Mesendoderm (in vitro differentiated cells): ENCODE measurements at regions not wholly inside any gene's neighbourhood (a gene's known extent, or its start where the extent isn't known, plus 50 kb on each side); places are given as distances from the start of the nearest gene placed in this dataset.
"Not testable (repeated sequence)": the region's sequence is repeated elsewhere in the genome, so short reads cannot be mapped to it uniquely, and the experiment has no call there.

Experiments
- DNase-seq: peaks from one replicate; pipeline ENCODE4 v3.0.0; 2013
- H2AK5ac ChIP-seq: 2 replicates; pipeline ENCODE4 v1.6.1; 2013; ENCODE audit warnings: low read length, inconsistent platforms
- H2BK120ac ChIP-seq: 2 replicates; pipeline ENCODE4 v1.6.1; 2013; ENCODE audit warnings: low read depth, mild to moderate bottlenecking, low read length, moderate library complexity, mixed read lengths
- H2BK15ac ChIP-seq: replicated peaks from 2 replicates; pipeline ENCODE4 v1.6.1; 2013; ENCODE audit warnings: low read depth, mild to moderate bottlenecking, moderate library complexity
- H2BK5ac ChIP-seq: 2 replicates; pipeline ENCODE4 v1.6.1; 2013; ENCODE audit warnings: low read length, inconsistent platforms
- H3K18ac ChIP-seq: 2 replicates; pipeline ENCODE4 v1.6.1; 2013; ENCODE audit warnings: mild to moderate bottlenecking, low read length, mixed read lengths
- H3K23ac ChIP-seq: one replicate; pipeline ENCODE4 v1.6.1; 2013; ENCODE audit warnings: low read length
- H3K27ac ChIP-seq: 2 replicates; pipeline ENCODE4 v1.5.1; 2013; ENCODE audit warnings: low read depth, mild to moderate bottlenecking, inconsistent platforms, low read length, moderate library complexity
- H3K27me3 ChIP-seq: 2 replicates; pipeline ENCODE4 v1.6.1; 2013; ENCODE audit warnings: low read length, control low read depth, mild to moderate bottlenecking, inconsistent platforms; ENCODE audit not compliant: insufficient read depth, poor library complexity
- H3K36me3 ChIP-seq: 2 replicates; pipeline ENCODE4 v1.6.1; 2013; ENCODE audit warnings: low read length, inconsistent platforms; ENCODE audit not compliant: control insufficient read depth, insufficient read depth
- H3K4ac ChIP-seq: one replicate; pipeline ENCODE4 v1.6.1; 2013; ENCODE audit warnings: low read depth, mild to moderate bottlenecking, low read length, moderate library complexity
- H3K4me1 ChIP-seq: 2 replicates; pipeline ENCODE4 v1.6.1; 2013; ENCODE audit warnings: low read depth, low read length, inconsistent platforms; ENCODE audit not compliant: control insufficient read depth
- H3K4me2 ChIP-seq: 2 replicates; pipeline ENCODE4 v1.6.1; 2013; ENCODE audit warnings: low read length
- H3K4me3 ChIP-seq: 2 replicates; pipeline ENCODE4 v1.5.1; 2013; ENCODE audit warnings: mild to moderate bottlenecking, low read length
- H3K56ac ChIP-seq: one replicate; pipeline ENCODE4 v1.6.1; 2013; ENCODE audit warnings: low read length
- H3K79me1 ChIP-seq: 2 replicates; pipeline ENCODE4 v1.6.1; 2013; ENCODE audit warnings: low read length, inconsistent platforms
- H3K79me2 ChIP-seq: 2 replicates; pipeline ENCODE4 v1.6.1; 2013; ENCODE audit warnings: mild to moderate bottlenecking, low read length; ENCODE audit not compliant: control insufficient read depth, insufficient read depth
- H3K9ac ChIP-seq: 2 replicates; pipeline ENCODE4 v1.6.1; 2013; ENCODE audit warnings: low read length, inconsistent platforms
- H4K5ac ChIP-seq: one replicate; pipeline ENCODE4 v1.6.1; 2013; ENCODE audit warnings: low read length
- H4K8ac ChIP-seq: one replicate; pipeline ENCODE4 v1.6.1; 2013; ENCODE audit warnings: low read depth, mild to moderate bottlenecking, control low read depth, low read length, moderate library complexity
- WGBS: extraction: QIAGEN DNeasy Blood & Tissue Kit; methylation state at CpG from one replicate; pipeline ENCODE4 v1.1.7; 2013; ENCODE audit warnings: low lambda C conversion rate, missing lambda C conversion rate; ENCODE audit not compliant: insufficient coverage; ENCODE audit errors: extremely low coverage; 5-methylcytosine and 5-hydroxymethylcytosine counted together

DNA sequence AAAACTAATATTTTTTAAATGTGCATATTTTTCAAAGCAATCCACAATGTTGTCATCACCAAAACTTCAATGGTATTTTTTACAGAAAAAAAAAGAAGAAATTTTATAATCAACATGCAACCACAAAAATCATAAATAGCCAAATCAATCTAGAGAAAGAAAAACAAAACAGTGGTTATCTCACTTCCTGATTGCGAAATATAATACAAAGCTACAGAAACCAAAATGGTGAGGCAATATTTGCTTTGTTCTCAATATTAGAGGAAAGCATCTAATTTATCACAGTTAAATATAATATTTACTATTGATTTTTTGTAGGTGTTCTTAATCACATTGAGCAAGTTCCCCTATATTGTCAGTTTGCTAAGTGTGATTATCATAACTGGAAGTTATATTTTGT is 720.7 kb upstream of the ADGRB3 start:
- Histone ChIP-seq H2BK120ac (no peak overlapping the region), H3K79me2 (no peaks in the 10 kb centered on the region), H3K36me3 (no peaks in the 10 kb centered on the region), H3K23ac (no peak overlapping the region), H2AK5ac (no peak overlapping the region), H3K4me1 (no peaks in the 10 kb centered on the region), H4K5ac (no peak overlapping the region), H3K27ac (no peak overlapping the region), H3K9ac (no peak overlapping the region), H3K4me3 (no peak overlapping the region), H3K18ac (no peak overlapping the region), H3K79me1 (no peaks in the 10 kb centered on the region), H3K4me2 (no peak overlapping the region), H4K8ac (no peak overlapping the region), H3K56ac (no peak overlapping the region), H3K27me3 (no peaks in the 10 kb centered on the region), H2BK5ac (no peak overlapping the region), H2BK15ac (no peak overlapping the region), H3K4ac (no peak overlapping the region)
- WGBS = no CpG with 5 or more reads among the region's 1 CpG
- no peak for DNase-seq

DNA sequence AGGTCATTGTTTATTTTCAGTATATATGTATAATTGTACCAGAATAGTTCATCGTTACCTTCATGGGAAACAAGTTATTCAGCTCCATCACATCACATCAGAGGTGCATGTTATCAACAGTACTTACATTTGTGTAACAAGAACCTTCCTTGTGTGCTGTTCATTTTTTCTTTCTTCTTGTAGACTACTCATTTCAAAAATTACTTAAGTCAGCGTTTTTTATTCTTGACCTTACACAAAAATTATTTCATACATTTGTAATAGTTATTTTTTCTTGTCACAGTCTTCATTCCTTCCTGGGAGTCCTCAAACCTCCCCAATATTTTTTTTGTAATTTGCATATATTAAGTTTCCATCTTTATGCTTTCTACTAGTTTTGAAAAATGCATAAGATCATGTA is 725.7 kb upstream of the ADGRB3 start:
- DNase-seq = no peak
- no CpG with 5 or more reads among the region's 2 CpGs for WGBS
- Histone ChIP-seq H4K5ac (no peak overlapping the region), H3K9ac (no peak overlapping the region), H3K4me3 (no peak overlapping the region), H3K79me1 (no peaks in the 10 kb centered on the region), H3K79me2 (no peaks in the 10 kb centered on the region), H2BK5ac (no peak overlapping the region), H3K36me3 (no peaks in the 10 kb centered on the region), H3K4ac (no peak overlapping the region), H3K27me3 (no peaks in the 10 kb centered on the region), H3K4me1 (no peaks in the 10 kb centered on the region), H2AK5ac (no peak overlapping the region), H3K27ac (no peak overlapping the region), H2BK15ac (no peak overlapping the region), H3K56ac (no peak overlapping the region), H3K23ac (no peak overlapping the region), H3K18ac (no peak overlapping the region), H4K8ac (no peak overlapping the region), H3K4me2 (no peak overlapping the region), H2BK120ac (no peak overlapping the region)

DNA sequence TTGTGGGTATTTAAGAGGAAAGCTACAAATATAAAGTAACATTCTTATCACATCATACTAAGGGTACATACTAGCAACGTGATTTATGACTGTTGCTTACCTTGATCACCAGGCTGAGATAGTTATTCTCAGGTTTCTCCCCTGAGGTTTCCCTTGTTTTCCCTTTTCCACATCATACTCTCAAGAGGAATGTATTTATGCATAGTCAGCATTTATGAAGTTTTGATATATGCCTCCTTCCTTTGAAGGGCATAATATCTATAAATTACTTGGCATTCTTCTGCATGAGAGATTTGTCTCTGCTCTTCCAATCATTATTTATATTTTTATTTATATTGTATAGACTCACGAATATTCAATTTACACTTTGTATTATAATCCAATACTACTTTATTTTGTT is 726.7 kb upstream of the ADGRB3 start:
- Histone ChIP-seq H3K4me1 (no peaks in the 10 kb centered on the region), H3K18ac (no peak overlapping the region), H3K36me3 (no peaks in the 10 kb centered on the region), H4K8ac (no peak overlapping the region), H3K79me1 (no peaks in the 10 kb centered on the region), H2AK5ac (no peak overlapping the region), H4K5ac (no peak overlapping the region), H3K4me3 (no peak overlapping the region), H3K23ac (no peak overlapping the region), H3K56ac (no peak overlapping the region), H2BK5ac (no peak overlapping the region), H3K27ac (no peak overlapping the region), H2BK120ac (no peak overlapping the region), H3K27me3 (no peaks in the 10 kb centered on the region), H2BK15ac (no peak overlapping the region), H3K4ac (no peak overlapping the region), H3K9ac (no peak overlapping the region), H3K79me2 (no peaks in the 10 kb centered on the region), H3K4me2 (no peak overlapping the region)
- no CpG with 5 or more reads among the region's 2 CpGs for WGBS
- no peak for DNase-seq

DNA sequence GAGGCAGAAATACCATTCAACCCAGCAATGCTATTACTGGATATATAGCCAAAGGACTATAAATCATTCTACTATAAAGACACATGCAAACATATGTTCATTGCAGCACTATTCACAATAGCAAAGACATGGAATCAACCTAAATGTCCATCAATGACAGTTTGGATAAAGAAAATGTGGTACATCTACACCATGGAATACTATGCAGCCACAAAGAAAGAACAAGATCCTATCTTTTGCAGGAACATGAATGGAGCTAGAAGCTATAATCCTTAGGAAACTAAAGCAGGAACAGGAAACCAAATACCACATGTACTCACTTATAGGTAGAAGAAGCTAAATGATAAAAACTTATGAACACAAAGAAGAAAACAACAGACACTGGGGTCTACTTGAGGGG is 730.3 kb upstream of the ADGRB3 start:
- not testable (repeated sequence) for H3K79me2 ChIP-seq, H3K36me3 ChIP-seq, H4K8ac ChIP-seq, H3K9ac ChIP-seq, DNase-seq, H4K5ac ChIP-seq, H3K79me1 ChIP-seq, H3K27ac ChIP-seq, H2BK120ac ChIP-seq, H3K4me3 ChIP-seq, H2BK5ac ChIP-seq, H3K56ac ChIP-seq, H3K4me2 ChIP-seq, H3K27me3 ChIP-seq, H2BK15ac ChIP-seq, H3K4me1 ChIP-seq, H3K4ac ChIP-seq, H2AK5ac ChIP-seq, H3K18ac ChIP-seq, H3K23ac ChIP-seq

DNA sequence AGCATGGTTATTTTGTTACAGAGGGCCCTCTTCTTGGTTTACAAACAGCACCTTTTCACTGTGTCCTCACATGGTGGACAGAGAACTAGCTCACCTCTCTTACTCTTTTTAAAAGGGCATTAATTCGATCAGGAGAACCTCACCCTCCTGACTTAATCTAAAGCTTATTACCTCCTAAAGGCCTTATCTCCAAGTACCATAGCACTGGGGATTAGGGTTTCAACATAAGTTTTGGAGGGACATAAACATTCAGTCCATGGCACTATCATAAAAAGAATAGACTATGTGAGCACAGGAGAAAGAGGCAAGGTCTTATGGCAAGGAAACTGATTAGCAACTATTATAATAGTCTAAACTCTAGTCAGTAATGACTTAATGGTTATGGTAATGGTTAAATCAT is 736.2 kb upstream of the ADGRB3 start:
- Histone ChIP-seq H4K5ac (no peak overlapping the region), H2BK5ac (no peak overlapping the region), H2AK5ac (no peak overlapping the region), H3K9ac (no peak overlapping the region), H2BK120ac (no peak overlapping the region), H3K79me2 (no peaks in the 10 kb centered on the region), H3K4me3 (no peak overlapping the region), H3K18ac (no peak overlapping the region), H4K8ac (no peak overlapping the region), H3K23ac (no peak overlapping the region), H3K79me1 (no peaks in the 10 kb centered on the region), H3K4ac (no peak overlapping the region), H3K4me2 (no peak overlapping the region), H3K27me3 (no peaks in the 10 kb centered on the region), H2BK15ac (no peak overlapping the region), H3K56ac (no peak overlapping the region), H3K27ac (no peak overlapping the region), H3K36me3 (no peaks in the 10 kb centered on the region), H3K4me1 (no peaks in the 10 kb centered on the region)
- no CpG with 5 or more reads among the region's 1 CpG for WGBS
- DNase-seq = no peak

- no peak overlapping the region for H3K4me3 ChIP-seq
- H2BK5ac ChIP-seq = no peak overlapping the region
- WGBS = no CpG with 5 or more reads among the region's 7 CpGs
- H2BK15ac ChIP-seq = no peak overlapping the region
- H3K4me1 ChIP-seq = no peaks in the 10 kb centered on the region
- H3K18ac ChIP-seq = no peak overlapping the region
- H3K79me1 ChIP-seq = no peaks in the 10 kb centered on the region
- H2AK5ac ChIP-seq = no peak overlapping the region
- H3K36me3 ChIP-seq = no peaks in the 10 kb centered on the region
- no peak overlapping the region for H4K8ac ChIP-seq
- H3K23ac ChIP-seq = no peak overlapping the region
- H3K4me2 ChIP-seq = no peak overlapping the region
- no peak overlapping the region for H3K27ac ChIP-seq
- H3K56ac ChIP-seq = no peak overlapping the region
- no peak overlapping the region for H2BK120ac ChIP-seq
- no peak overlapping the region for H3K4ac ChIP-seq
- no peaks in the 10 kb centered on the region for H3K79me2 ChIP-seq
- no peak for DNase-seq
- no peak overlapping the region for H4K5ac ChIP-seq
- H3K27me3 ChIP-seq = no peaks in the 10 kb centered on the region
- H3K9ac ChIP-seq = no peak overlapping the region
Measured at GRCh38 chr6:67897998-67898607, 737.0 kb upstream of the ADGRB3 start.
